Psoas muscle (tissue), 7 donors: ENCODE measurements at regions not wholly inside any gene's neighbourhood (a gene's known extent, or its start where the extent isn't known, plus 50 kb on each side); places are given as distances from the start of the nearest gene placed in this dataset.

ENCODE experiments used
- ATAC-seq, 4 donors: fragments of 200-7000 bp; cut with Tn5 transposase; one replicate each; pipeline ENCODE4 v1.9.1; 2020; ENCODE audit warnings: moderate library complexity in 3 of 4, mild to moderate bottlenecking in 2 of 4
- DNase-seq, 2 donors: peaks; one replicate each; pipeline ENCODE4 v3.0.0-alpha.2; 2020
- H3K27ac ChIP-seq: fragments of 200-600 bp; one replicate; pipeline ENCODE4 v1.8.0; 2022
- H3K27me3 ChIP-seq, 3 donors: fragments of 200-600 bp in 1 of 3; one replicate each; pipeline versions ENCODE4 v1.6.1 to v1.8.0; 2013 to 2022; ENCODE audit warnings: low read length in 2 of 3, mild to moderate bottlenecking in 2 of 3, moderate library complexity in 1 of 3; ENCODE audit not compliant: insufficient read depth in 3 of 3
- H3K36me3 ChIP-seq, 2 donors: fragments of 200-600 bp in 1 of 2; one replicate each; pipeline versions ENCODE4 v1.6.1 to v1.8.0; 2013 to 2022; ENCODE audit warnings: low read depth in 1 of 2, mild to moderate bottlenecking in 1 of 2, moderate library complexity in 1 of 2; ENCODE audit not compliant: insufficient read depth in 1 of 2
- H3K4me1 ChIP-seq: fragments of 200-600 bp; one replicate; pipeline ENCODE4 v1.8.0; 2022
- H3K4me3 ChIP-seq: fragments of 200-600 bp; one replicate; pipeline ENCODE4 v1.8.0; 2022; ENCODE audit warnings: mild to moderate bottlenecking
- H3K9me3 ChIP-seq: fragments of 200-600 bp; one replicate; pipeline ENCODE4 v1.8.0; 2022
- CTCF ChIP-seq: fragments of 200-600 bp; IDR thresholded peaks from one replicate; pipeline ENCODE4 v1.8.0; 2022; ENCODE audit warnings: antibody characterized with exemption
- WGBS, 3 donors: extraction: QIAGEN DNeasy Blood & Tissue Kit; methylation state at CpG; one replicate each; pipeline versions ENCODE4 v1.1.6 to v1.1.7; 2013; 5-methylcytosine and 5-hydroxymethylcytosine counted together
- intact Hi-C, 2 donors: fragments of 100-400 bp; cut with DNase I; formaldehyde crosslinking; loops; one replicate each; pipeline versions ENCODE4 v1.11.0 to v1.14.2; 2022
- donor health status: healthy with polysubstance abuse.
- donor health status: DM: no; HTN: no; CAD: no; lungs with moderate emphysema.
- donor health status: Bipolar disorder and iron deficiency.
- donor health status: healthy.
- donor health status: DM: yes; HTN: yes; CAD: no.
- donor health status: DM: no; HTN: no; CAD: no.
- donor health status: DM: yes; HTN: yes; CAD: no.

GRCh38 chr2:126309185-126309584, 346.8 kb upstream of the GYPC start:
- H3K36me3 ChIP-seq, result no peaks in the 10 kb centered on the region
- WGBS, 3 donors, result 88 to 91% (median 88%) methylated on average over 2 of the region's 2 CpGs
- DNase-seq (no peak), ATAC-seq (no peak)
- H3K4me1 ChIP-seq, result no peaks in the 10 kb centered on the region
- no peaks in the 10 kb centered on the region for H3K27me3 ChIP-seq
- no peak overlapping the region for H3K4me3 ChIP-seq
- TF ChIP-seq CTCF, result no peak
- H3K27ac ChIP-seq, result no peak overlapping the region
- H3K9me3 ChIP-seq, result no peaks in the 10 kb centered on the region
- intact Hi-C loops, result no loop called here

- TF ChIP-seq CTCF, result no peak
- intact Hi-C loops, result no loop called here
- Histone ChIP-seq H3K27me3 (no peaks in the 10 kb centered on the region), H3K27ac (no peak overlapping the region), H3K4me3 (no peak overlapping the region), H3K36me3 (no peaks in the 10 kb centered on the region), H3K9me3 (no peaks in the 10 kb centered on the region), H3K4me1 (no peaks in the 10 kb centered on the region)
- no peak for ATAC-seq
- DNase-seq, result no peak
- WGBS, 3 donors, result 74 to 87% (median 83%) methylated on average over 5 of the region's 5 CpGs
Measured at GRCh38 chr2:126312579-126312978, 343.4 kb upstream of the GYPC start.

GRCh38 chr2:126315828-126316227, 340.1 kb upstream of the GYPC start:
- H3K4me1 ChIP-seq, result no peaks in the 10 kb centered on the region
- TF ChIP-seq CTCF, result no peak
- no peaks in the 10 kb centered on the region for H3K27me3 ChIP-seq
- ATAC-seq, result no peak
- H3K4me3 ChIP-seq, result no peak overlapping the region
- H3K36me3 ChIP-seq, result no peaks in the 10 kb centered on the region
- DNase-seq, result no peak
- intact Hi-C loops, result no loop called here
- no peak overlapping the region for H3K27ac ChIP-seq
- H3K9me3 ChIP-seq, result no peaks in the 10 kb centered on the region
- 77 to 80% (median 79%) methylated on average over 1 of the region's 1 CpG for WGBS, 3 donors

- intact Hi-C loops, result no loop called here
- Histone ChIP-seq H3K4me3 (no peak overlapping the region), H3K36me3 (no peaks in the 10 kb centered on the region), H3K9me3 (no peaks in the 10 kb centered on the region), H3K27ac (no peak overlapping the region), H3K27me3 (no peaks in the 10 kb centered on the region), H3K4me1 (no peaks in the 10 kb centered on the region)
- DNase-seq (no peak), ATAC-seq (no peak)
- TF ChIP-seq CTCF, result no peak
- 66 to 84% (median 79%) methylated on average over 2 of the region's 2 CpGs for WGBS, 3 donors
Measured at GRCh38 chr2:126317790-126318431, 338.0 kb upstream of the GYPC start.

GRCh38 chr2:126322342-126322741, 333.6 kb upstream of the GYPC start:
- no peak overlapping the region for H3K27ac ChIP-seq
- 74 to 96% (median 91%) methylated on average over 3 of the region's 3 CpGs for WGBS, 3 donors
- H3K4me1 ChIP-seq, result no peaks in the 10 kb centered on the region
- no peak for DNase-seq
- intact Hi-C loops, result no loop called here
- no peak overlapping the region for H3K4me3 ChIP-seq
- no peaks in the 10 kb centered on the region for H3K36me3 ChIP-seq
- H3K27me3 ChIP-seq, result no peaks in the 10 kb centered on the region
- H3K9me3 ChIP-seq, result no peaks in the 10 kb centered on the region
- ATAC-seq, result no peak
- TF ChIP-seq CTCF, result no peak
